ENCODE measurements at regions not wholly inside any gene's neighbourhood (a gene's known extent, or its start where the extent isn't known, plus 50 kb on each side); places are given as distances from the start of the nearest gene placed in this dataset.

DNA sequence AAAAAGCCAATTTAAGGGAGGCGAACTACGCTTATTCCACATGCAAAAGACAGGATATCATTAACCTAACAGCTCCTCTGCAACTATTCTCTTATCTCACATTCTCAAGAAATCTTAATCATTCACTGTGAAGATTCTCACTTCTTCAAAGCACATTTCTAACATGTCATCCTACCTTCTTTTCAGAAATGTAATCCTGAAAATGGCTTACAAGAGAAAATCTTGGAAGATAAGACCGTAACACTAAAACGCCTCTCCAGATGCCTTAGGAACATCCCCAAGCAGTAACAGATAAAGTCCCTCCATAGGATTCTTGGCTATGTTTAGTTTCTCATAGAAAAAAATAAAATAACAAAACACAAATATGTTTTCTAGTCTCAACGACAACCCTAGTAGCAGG, 373.9 kb upstream of the CNTNAP5 start:
- TF ChIP-seq CTCF (IDR thresholded peaks at IDR 0.05) = no peak
- no peak for TF ChIP-seq POLR2A (IDR thresholded peaks at IDR 0.05)

Data from esophagus squamous epithelium (tissue), 4 donors.